Skeletal muscle satellite cell (primary cell): ENCODE measurements at regions not wholly inside any gene's neighbourhood (a gene's known extent, or its start where the extent isn't known, plus 50 kb on each side); places are given as distances from the start of the nearest gene placed in this dataset.
"Not testable (repeated sequence)": the region's sequence is repeated elsewhere in the genome, so short reads cannot be mapped to it uniquely, and the experiment has no call there.

Experiments used
- H3K27me3 ChIP-seq: 2 replicates; pipeline ENCODE4 v1.7.0; 2013; ENCODE audit warnings: low read length; ENCODE audit not compliant: control insufficient read depth, insufficient read depth
- H3K36me3 ChIP-seq: 2 replicates; pipeline ENCODE4 v1.7.0; 2013; ENCODE audit warnings: mild to moderate bottlenecking, control low read depth, low read length; ENCODE audit not compliant: insufficient read depth
- H3K4me1 ChIP-seq: 2 replicates; pipeline ENCODE4 v1.7.0; 2013; ENCODE audit warnings: low read length; ENCODE audit not compliant: control insufficient read depth, insufficient read depth
- H3K4me2 ChIP-seq: 2 replicates; pipeline ENCODE4 v1.7.0; 2013; ENCODE audit warnings: mild to moderate bottlenecking, low read length
- H3K4me3 ChIP-seq: 2 replicates; pipeline ENCODE4 v1.7.0; 2013; ENCODE audit warnings: low read length
- H3K9ac ChIP-seq: 2 replicates; pipeline ENCODE4 v1.7.0; 2013; ENCODE audit warnings: mild to moderate bottlenecking, low read depth, low read length, moderate library complexity
- H3K9me3 ChIP-seq: replicated peaks from 2 replicates; pipeline ENCODE4 v1.7.0; 2013; ENCODE audit warnings: mild to moderate bottlenecking, control low read depth, low read length

GRCh38 chr16:55055262-55055661 is 124.6 kb downstream of the IRX5 start:
- Histone ChIP-seq H3K4me2 (no peak overlapping the region), H3K4me3 (no peak overlapping the region), H3K27me3 (peaks cover 45% of the 10 kb centered on the region), H3K36me3 (no peaks in the 10 kb centered on the region), H3K9ac (no peak overlapping the region), H3K4me1 (no peaks in the 10 kb centered on the region), H3K9me3 (no peaks in the 10 kb centered on the region)

GRCh38 chr16:55056585-55057401 is 126.1 kb downstream of the IRX5 start:
- Histone ChIP-seq H3K9ac (no peak overlapping the region), H3K9me3 (no peaks in the 10 kb centered on the region), H3K27me3 (peaks cover 45% of the 10 kb centered on the region), H3K4me2 (peak overlapping the region; percentile 64), H3K36me3 (no peaks in the 10 kb centered on the region), H3K4me1 (no peaks in the 10 kb centered on the region), H3K4me3 (peak overlapping the region; percentile 45)

GRCh38 chr16:55057866-55058265 is 127.2 kb downstream of the IRX5 start:
- no peaks in the 10 kb centered on the region for H3K36me3 ChIP-seq
- peaks cover 45% of the 10 kb centered on the region for H3K27me3 ChIP-seq
- no peaks in the 10 kb centered on the region for H3K4me1 ChIP-seq
- no peak overlapping the region for H3K4me2 ChIP-seq
- H3K9me3 ChIP-seq, result no peaks in the 10 kb centered on the region
- no peak overlapping the region for H3K9ac ChIP-seq
- H3K4me3 ChIP-seq, result no peak overlapping the region

GRCh38 chr16:55058576-55058975 is 127.9 kb downstream of the IRX5 start:
- Histone ChIP-seq H3K4me1 (no peaks in the 10 kb centered on the region), H3K36me3 (no peaks in the 10 kb centered on the region), H3K27me3 (peaks cover 45% of the 10 kb centered on the region), H3K9me3 (no peaks in the 10 kb centered on the region), H3K9ac (no peak overlapping the region), H3K4me2 (no peak overlapping the region), H3K4me3 (no peak overlapping the region)

- Histone ChIP-seq H3K36me3 (no peaks in the 10 kb centered on the region), H3K4me2 (no peak overlapping the region), H3K4me1 (no peaks in the 10 kb centered on the region), H3K4me3 (no peak overlapping the region), H3K9ac (no peak overlapping the region), H3K9me3 (no peaks in the 10 kb centered on the region), H3K27me3 (peaks cover 45% of the 10 kb centered on the region)
These were observed 128.5 kb downstream of the IRX5 start for GRCh38 chr16:55059146-55059545.

GRCh38 chr16:55061126-55061525 is 130.5 kb downstream of the IRX5 start:
- Histone ChIP-seq H3K4me1 (no peaks in the 10 kb centered on the region), H3K27me3 (peaks cover 31% of the 10 kb centered on the region), H3K4me3 (no peak overlapping the region), H3K4me2 (no peak overlapping the region), H3K36me3 (no peaks in the 10 kb centered on the region), H3K9me3 (no peaks in the 10 kb centered on the region), H3K9ac (no peak overlapping the region)

- no peak overlapping the region for H3K4me3 ChIP-seq
- H3K4me1 ChIP-seq, result no peaks in the 10 kb centered on the region
- no peaks in the 10 kb centered on the region for H3K36me3 ChIP-seq
- no peaks in the 10 kb centered on the region for H3K9me3 ChIP-seq
- peaks cover 18% of the 10 kb centered on the region for H3K27me3 ChIP-seq
- H3K4me2 ChIP-seq, result no peak overlapping the region
- no peak overlapping the region for H3K9ac ChIP-seq
These were observed 131.8 kb downstream of the IRX5 start for GRCh38 chr16:55062442-55062841.

GRCh38 chr16:55072976-55073375 is 142.3 kb downstream of the IRX5 start:
- H3K9me3 ChIP-seq, result no peaks in the 10 kb centered on the region
- no peaks in the 10 kb centered on the region for H3K36me3 ChIP-seq
- H3K9ac ChIP-seq, result no peak overlapping the region
- H3K4me3 ChIP-seq, result no peak overlapping the region
- H3K27me3 ChIP-seq, result no peaks in the 10 kb centered on the region
- H3K4me1 ChIP-seq, result no peaks in the 10 kb centered on the region
- H3K4me2 ChIP-seq, result no peak overlapping the region

GRCh38 chr16:55073830-55074229 is 143.2 kb downstream of the IRX5 start:
- Histone ChIP-seq H3K27me3 (no peaks in the 10 kb centered on the region), H3K4me1 (no peaks in the 10 kb centered on the region), H3K9me3 (no peaks in the 10 kb centered on the region), H3K36me3 (no peaks in the 10 kb centered on the region), H3K4me2 (no peak overlapping the region), H3K4me3 (no peak overlapping the region), H3K9ac (no peak overlapping the region)

GRCh38 chr16:55075208-55075607 is 144.5 kb downstream of the IRX5 start:
- H3K9ac ChIP-seq, H3K4me2 ChIP-seq, H3K4me3 ChIP-seq, H3K4me1 ChIP-seq, H3K27me3 ChIP-seq, H3K9me3 ChIP-seq, H3K36me3 ChIP-seq: not testable (repeated sequence)

- Histone ChIP-seq H3K27me3 (no peaks in the 10 kb centered on the region), H3K36me3 (no peaks in the 10 kb centered on the region), H3K4me3 (no peak overlapping the region), H3K9me3 (no peaks in the 10 kb centered on the region), H3K4me1 (no peaks in the 10 kb centered on the region), H3K4me2 (no peak overlapping the region), H3K9ac (no peak overlapping the region)
These were observed 145.4 kb downstream of the IRX5 start for GRCh38 chr16:55076053-55076452.

- H3K9me3 ChIP-seq, result no peaks in the 10 kb centered on the region
- H3K4me1 ChIP-seq, result no peaks in the 10 kb centered on the region
- no peaks in the 10 kb centered on the region for H3K36me3 ChIP-seq
- no peak overlapping the region for H3K9ac ChIP-seq
- H3K4me2 ChIP-seq, result no peak overlapping the region
- peaks cover 2% of the 10 kb centered on the region for H3K27me3 ChIP-seq
- H3K4me3 ChIP-seq, result no peak overlapping the region
These were observed 146.6 kb downstream of the IRX5 start for GRCh38 chr16:55077266-55077665.
